ENCODE measurements at regions not wholly inside any gene's neighbourhood (a gene's known extent, or its start where the extent isn't known, plus 50 kb on each side); places are given as distances from the start of the nearest gene placed in this dataset.

DNA sequence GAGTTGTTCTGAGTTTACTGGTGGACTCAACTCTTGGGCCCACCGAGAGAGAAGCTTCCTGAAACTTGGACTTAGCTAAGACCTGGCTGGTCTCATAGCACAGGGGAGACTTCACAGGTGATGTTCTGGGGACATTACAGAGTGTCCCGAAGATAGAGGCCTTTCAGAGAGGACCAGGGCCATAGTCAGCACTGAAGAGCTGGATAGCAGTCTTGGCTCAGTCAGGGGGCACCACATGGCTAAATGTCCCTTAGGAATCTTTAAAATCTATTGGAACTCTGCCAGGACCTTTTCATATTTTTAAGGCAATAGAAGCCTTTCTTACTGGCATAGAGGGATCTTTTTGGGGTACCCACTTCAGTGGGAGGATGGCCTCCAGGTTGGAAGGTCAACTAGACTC, 59.8 kb upstream of the CPLX2 start:
- TF ChIP-seq, protein P1, sequence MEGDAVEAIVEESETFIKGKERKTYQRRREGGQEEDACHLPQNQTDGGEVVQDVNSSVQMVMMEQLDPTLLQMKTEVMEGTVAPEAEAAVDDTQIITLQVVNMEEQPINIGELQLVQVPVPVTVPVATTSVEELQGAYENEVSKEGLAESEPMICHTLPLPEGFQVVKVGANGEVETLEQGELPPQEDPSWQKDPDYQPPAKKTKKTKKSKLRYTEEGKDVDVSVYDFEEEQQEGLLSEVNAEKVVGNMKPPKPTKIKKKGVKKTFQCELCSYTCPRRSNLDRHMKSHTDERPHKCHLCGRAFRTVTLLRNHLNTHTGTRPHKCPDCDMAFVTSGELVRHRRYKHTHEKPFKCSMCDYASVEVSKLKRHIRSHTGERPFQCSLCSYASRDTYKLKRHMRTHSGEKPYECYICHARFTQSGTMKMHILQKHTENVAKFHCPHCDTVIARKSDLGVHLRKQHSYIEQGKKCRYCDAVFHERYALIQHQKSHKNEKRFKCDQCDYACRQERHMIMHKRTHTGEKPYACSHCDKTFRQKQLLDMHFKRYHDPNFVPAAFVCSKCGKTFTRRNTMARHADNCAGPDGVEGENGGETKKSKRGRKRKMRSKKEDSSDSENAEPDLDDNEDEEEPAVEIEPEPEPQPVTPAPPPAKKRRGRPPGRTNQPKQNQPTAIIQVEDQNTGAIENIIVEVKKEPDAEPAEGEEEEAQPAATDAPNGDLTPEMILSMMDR (IDR thresholded peaks at IDR 0.05), result no peak
- no peak for TF ChIP-seq POLR2AphosphoS5 (IDR thresholded peaks at IDR 0.05)
